IMR-90 (cell line): ENCODE measurements at regions not wholly inside any gene's neighbourhood (a gene's known extent, or its start where the extent isn't known, plus 50 kb on each side); places are given as distances from the start of the nearest gene placed in this dataset.
A peak's percentile ranks its signal among the peaks of the same experiment; 100 is the strongest.

Experiments used
- ATAC-seq: fragments of 200-7000 bp; cut with Tn5 transposase; 2 replicates; pipeline ENCODE4 v1.9.1; 2020; ENCODE audit warnings: low read depth, mild to moderate bottlenecking, moderate library complexity
- BruUV-seq: library from RNA; stranded (reverse); fragments of 400-500 nt; replicated peaks from 2 replicates; lab custom pipeline; 2021; lab: Mats Ljungman, UMichigan
- CTCF ChIA-PET: fragments of 300-600 bp; formaldehyde crosslinking; extraction: SDS; loops from one replicate; lab custom pipeline; 2021; ENCODE audit warnings: antibody characterized with exemption; lab: Yijun Ruan, JAX
- POLR2A ChIA-PET: fragments of 300-600 bp; sonication (Branson Sonifier 250); formaldehyde crosslinking; loops from one replicate; lab custom pipeline; 2022; ENCODE audit warnings: antibody characterized with exemption; ENCODE audit not compliant: unreplicated experiment; lab: Charles Lee
- DNase-seq: peaks from one replicate; pipeline ENCODE4 v3.0.0; 2013
- H2AFZ ChIP-seq: replicated peaks from 2 replicates; pipeline ENCODE3; 2013; ENCODE audit warnings: low read length, mild to moderate bottlenecking; ENCODE audit not compliant: poor library complexity
- H2AK5ac ChIP-seq: 2 replicates; pipeline ENCODE4 v1.6.1; 2013; ENCODE audit warnings: low read depth, low read length, inconsistent platforms
- H2AK9ac ChIP-seq: replicated peaks from 2 replicates; pipeline ENCODE3; 2013; ENCODE audit warnings: mild to moderate bottlenecking, low read depth, low read length, moderate library complexity; ENCODE audit not compliant: poor library complexity
- H2BK120ac ChIP-seq: 2 replicates; pipeline ENCODE4 v1.6.1; 2013; ENCODE audit warnings: low read depth, low read length, inconsistent platforms
- H2BK15ac ChIP-seq: 3 replicates; pipeline ENCODE4 v1.6.1; 2013; ENCODE audit warnings: low read depth, low read length, inconsistent platforms
- H2BK20ac ChIP-seq: 2 replicates; pipeline ENCODE4 v1.6.1; 2013; ENCODE audit warnings: low read depth, mild to moderate bottlenecking, inconsistent platforms, low read length, moderate library complexity
- H2BK5ac ChIP-seq: 2 replicates; pipeline ENCODE4 v1.6.1; 2013; ENCODE audit warnings: mild to moderate bottlenecking, low read depth, low read length, inconsistent platforms; ENCODE audit not compliant: poor library complexity, severe bottlenecking
- H3K14ac ChIP-seq: replicated peaks from 2 replicates; pipeline ENCODE4 v1.6.1; 2013; ENCODE audit warnings: low read depth, low read length, inconsistent platforms
- H3K18ac ChIP-seq: 2 replicates; pipeline ENCODE4 v1.6.1; 2013; ENCODE audit warnings: low read depth, low read length, control low read depth
- H3K23ac ChIP-seq: 2 replicates; pipeline ENCODE4 v1.6.1; 2013; ENCODE audit warnings: low read depth, low read length, inconsistent platforms
- H3K27ac ChIP-seq: 2 replicates; pipeline ENCODE4 v1.5.1; 2013; ENCODE audit warnings: mild to moderate bottlenecking, control low read depth, low read length; ENCODE audit not compliant: insufficient read depth
- H3K27me3 ChIP-seq: 2 replicates; pipeline ENCODE4 v1.6.1; 2013; ENCODE audit warnings: low read length; ENCODE audit not compliant: control insufficient read depth, insufficient read depth
- H3K36me3 ChIP-seq: 2 replicates; pipeline ENCODE4 v1.6.1; 2013; ENCODE audit warnings: low read length, mixed read lengths; ENCODE audit not compliant: control insufficient read depth, insufficient read depth
- H3K4ac ChIP-seq: 2 replicates; pipeline ENCODE4 v1.6.1; 2013; ENCODE audit warnings: low read depth, low read length, inconsistent platforms
- H3K4me1 ChIP-seq: 2 replicates; pipeline ENCODE4 v1.6.1; 2013; ENCODE audit warnings: low read length, mixed read lengths; ENCODE audit not compliant: control insufficient read depth, insufficient read depth
- H3K4me2 ChIP-seq: 2 replicates; pipeline ENCODE4 v1.6.1; 2013; ENCODE audit warnings: low read depth, mild to moderate bottlenecking, control low read depth, low read length, moderate library complexity
- H3K4me3 ChIP-seq: 2 replicates; pipeline ENCODE4 v1.5.1; 2013; ENCODE audit warnings: low read depth, mild to moderate bottlenecking, control low read depth, low read length, moderate library complexity; ENCODE audit not compliant: insufficient read depth
- H3K56ac ChIP-seq: 2 replicates; pipeline ENCODE4 v1.6.1; 2013; ENCODE audit warnings: low read length, inconsistent platforms; ENCODE audit not compliant: insufficient read depth; ENCODE audit errors: extremely low read depth
- H3K79me1 ChIP-seq, 2 experiments: 2 replicates each; pipeline ENCODE4 v1.6.1; 2013; ENCODE audit warnings: low read length in 2 of 2, inconsistent platforms in 1 of 2, low read depth in 1 of 2
- H3K9ac ChIP-seq: 2 replicates; pipeline ENCODE4 v1.6.1; 2013; ENCODE audit warnings: low read depth, low read length, control low read depth
- H3K9me1 ChIP-seq: 2 replicates; pipeline ENCODE4 v1.6.1; 2013; ENCODE audit warnings: low read length, inconsistent platforms; ENCODE audit not compliant: insufficient read depth
- H3K9me3 ChIP-seq: 2 replicates; pipeline ENCODE4 v1.6.1; 2013; ENCODE audit warnings: low read length; ENCODE audit not compliant: control insufficient read depth, insufficient read depth
- H4K20me1 ChIP-seq: 2 replicates; pipeline ENCODE4 v1.6.1; 2013; ENCODE audit warnings: low read length, inconsistent platforms; ENCODE audit not compliant: insufficient read depth
- H4K5ac ChIP-seq: 2 replicates; pipeline ENCODE4 v1.6.1; 2013; ENCODE audit warnings: mild to moderate bottlenecking, low read depth, low read length, control low read depth
- H4K8ac ChIP-seq, 2 experiments: 2 replicates each; pipeline ENCODE4 v1.6.1; 2013; ENCODE audit warnings: low read depth in 2 of 2, low read length in 2 of 2, control low read depth in 1 of 2, inconsistent platforms in 1 of 2
- H4K91ac ChIP-seq: 2 replicates; pipeline ENCODE4 v1.6.1; 2013; ENCODE audit warnings: low read depth, low read length, inconsistent platforms; ENCODE audit not compliant: insufficient read depth
- CEBPB ChIP-seq: IDR thresholded peaks from 2 replicates; pipeline ENCODE4 v1.6.1; 2012; ENCODE audit warnings: low read depth, low read length, improper control_type of control experiment
- FOS ChIP-seq: fragments of 150-350 bp; IDR thresholded peaks from 2 replicates; pipeline ENCODE4 v1.6.1; 2016; ENCODE audit warnings: low read depth, low read length
- MAFK ChIP-seq: IDR thresholded peaks from 2 replicates; pipeline ENCODE4 v1.6.1; 2012; ENCODE audit warnings: low read depth, low read length, improper control_type of control experiment
- MAZ ChIP-seq: IDR thresholded peaks from 2 replicates; pipeline ENCODE4 v1.6.1; 2012; ENCODE audit warnings: low read depth, mild to moderate bottlenecking, low read length, improper control_type of control experiment, moderate library complexity, borderline replicate concordance
- MXI1 ChIP-seq: IDR thresholded peaks from 2 replicates; pipeline ENCODE4 v1.6.1; 2012; ENCODE audit warnings: low read depth, mild to moderate bottlenecking, low read length, moderate library complexity, borderline replicate concordance
- NFE2L2 ChIP-seq: fragments of 150-350 bp; IDR thresholded peaks from 2 replicates; pipeline ENCODE4 v1.6.1; 2016; ENCODE audit warnings: low read depth, mild to moderate bottlenecking, low read length
- RAD21 ChIP-seq: IDR thresholded peaks from 2 replicates; pipeline ENCODE4 v1.6.1; 2012; ENCODE audit warnings: low read length, improper control_type of control experiment
- RCOR1 ChIP-seq: IDR thresholded peaks from 2 replicates; pipeline ENCODE4 v1.6.1; 2012; ENCODE audit warnings: mild to moderate bottlenecking, low read length, improper control_type of control experiment; ENCODE audit not compliant: insufficient replicate concordance
- WGBS, 2 experiments: methylation state at CpG; one replicate each; pipeline versions ENCODE4 v1.1.5 to v1.1.7; 2013; ENCODE audit warnings: missing lambda C conversion rate in 2 of 2; ENCODE audit not compliant: insufficient read length in 1 of 2; ENCODE audit errors: extremely low coverage in 2 of 2; 5-methylcytosine and 5-hydroxymethylcytosine counted together
- dilution Hi-C: fragments of 300-500 bp; cut with HindIII; formaldehyde crosslinking; loops from one replicate; pipeline ENCODE4 v1.14.3; 2018; ENCODE audit warnings: low sequenced_read_pairs; ENCODE audit not compliant: unreplicated experiment
- in situ Hi-C: fragments of 300-500 bp; cut with MboI; formaldehyde crosslinking; loops from 3 replicates; pipeline ENCODE4 v1.14.3; 2019; ENCODE audit warnings: low sequenced_read_pairs, inconsistent platforms, mixed read lengths
- intact Hi-C: fragments of 100-400 bp; cut with micrococcal nuclease; formaldehyde crosslinking; loops from 2 replicates; pipeline ENCODE4 v1.10.0; 2022
- TF ChIP-seq, protein P1 (sequence below): conservative IDR thresholded peaks from 2 replicates; pipeline ENCODE4 v1.5.1; 2012; ENCODE audit warnings: mild to moderate bottlenecking, low read depth, low read length, improper control_type of control experiment
- TF ChIP-seq, protein P2 (sequence below): fragments of 150-350 bp; IDR thresholded peaks from 2 replicates; pipeline ENCODE4 v1.6.1; 2016; ENCODE audit warnings: low read depth, mild to moderate bottlenecking, low read length, moderate library complexity, borderline replicate concordance
- TF ChIP-seq, protein P3 (sequence below): fragments of 150-350 bp; IDR thresholded peaks from 2 replicates; pipeline ENCODE4 v1.6.1; 2017; ENCODE audit warnings: mild to moderate bottlenecking, antibody characterized with exemption, low read length, low read depth

DNA sequence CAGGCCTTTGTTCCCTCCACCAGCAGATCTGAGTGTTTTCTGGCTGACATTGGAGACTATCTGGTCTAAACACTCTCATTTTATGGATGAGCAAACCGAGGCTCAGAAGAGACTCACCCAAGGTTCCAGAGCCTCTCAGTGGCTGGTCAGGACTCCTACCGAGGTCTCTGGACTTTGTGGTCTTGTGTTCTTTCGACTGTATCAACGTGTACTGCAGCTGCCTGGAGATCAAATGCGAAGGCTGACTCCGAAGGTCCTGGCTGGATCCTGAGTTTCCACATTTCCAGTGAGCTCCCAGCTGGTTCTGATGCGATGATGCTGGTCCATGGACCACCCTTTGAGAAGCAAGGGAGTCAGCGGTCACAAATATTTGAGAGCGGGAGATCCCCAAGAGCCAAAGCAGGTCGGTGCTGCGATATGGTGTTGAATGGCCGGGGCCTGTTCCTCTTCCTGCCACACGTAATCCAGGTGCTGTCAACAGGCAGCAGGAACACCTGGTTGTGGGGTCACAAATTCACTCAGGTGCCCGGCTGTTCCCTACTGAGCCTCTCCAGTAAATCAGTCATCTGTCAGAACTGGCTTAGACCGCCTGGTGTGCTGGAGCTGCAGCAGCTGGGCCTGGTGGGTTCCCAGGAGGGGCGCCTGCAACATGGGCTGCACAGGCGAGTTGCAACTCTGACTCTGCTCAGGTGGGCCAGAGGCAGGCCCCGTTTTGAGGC is 94.8 kb upstream of the USP24 start:
- Histone ChIP-seq H3K27ac (peak overlapping the region; percentile 42), H3K36me3 (no peaks in the 10 kb centered on the region), H3K56ac (no peak overlapping the region), H4K91ac (peak overlapping the region; percentile 81), H4K20me1 (no peaks in the 10 kb centered on the region), H3K79me1 (0 out of 4 replicates have a peak, but pooled peaks cover 0 to 6% of the 10 kb centered on the region in 2 experiments), H3K18ac (peak overlapping the region; percentile 92), H3K9me3 (no peaks in the 10 kb centered on the region), H4K5ac (peak overlapping the region; percentile 91), H3K4ac (peak overlapping the region; percentile 83), H3K27me3 (no peaks in the 10 kb centered on the region), H3K4me1 (peaks cover 29% of the 10 kb centered on the region), H4K8ac (peak overlapping the region; percentile 48 to 51; a peak in 2 of 4 replicates), H2AK5ac (peak overlapping the region; percentile 95), H3K4me2 (no peak overlapping the region), H2BK20ac (peak overlapping the region; percentile 93), H3K9ac (no peak overlapping the region), H3K9me1 (peaks cover 22% of the 10 kb centered on the region), H2AFZ (no peak overlapping the region), H2BK15ac (peak overlapping the region; percentile 87), H2AK9ac (peak overlapping the region; percentile 49), H3K4me3 (no peak overlapping the region), H2BK5ac (peak overlapping the region; percentile 6), H3K23ac (peak overlapping the region; percentile 29; the same call in 1 of the 2 replicates), H3K14ac (peak overlapping the region; percentile 47), H2BK120ac (peak overlapping the region; percentile 89)
- ATAC-seq (no peak), DNase-seq (no peak)
- dilution Hi-C loops, result no loop called here
- ChIA-PET CTCF (interaction anchor here (0.6 to 2.1 kb wide), 3 partner anchors 28 to 1318 kb away, joined by 3 to 7 read pairs (median 4); no protein-coding TSS in a partner anchor), POLR2A (interaction anchor here (0.5 kb wide), 1 partner anchor 1211 kb away, joined by 3 read pairs; no protein-coding TSS in a partner anchor)
- intact Hi-C loops, result no loop called here
- no TSS peak for BruUV-seq
- TF ChIP-seq, protein P1, sequence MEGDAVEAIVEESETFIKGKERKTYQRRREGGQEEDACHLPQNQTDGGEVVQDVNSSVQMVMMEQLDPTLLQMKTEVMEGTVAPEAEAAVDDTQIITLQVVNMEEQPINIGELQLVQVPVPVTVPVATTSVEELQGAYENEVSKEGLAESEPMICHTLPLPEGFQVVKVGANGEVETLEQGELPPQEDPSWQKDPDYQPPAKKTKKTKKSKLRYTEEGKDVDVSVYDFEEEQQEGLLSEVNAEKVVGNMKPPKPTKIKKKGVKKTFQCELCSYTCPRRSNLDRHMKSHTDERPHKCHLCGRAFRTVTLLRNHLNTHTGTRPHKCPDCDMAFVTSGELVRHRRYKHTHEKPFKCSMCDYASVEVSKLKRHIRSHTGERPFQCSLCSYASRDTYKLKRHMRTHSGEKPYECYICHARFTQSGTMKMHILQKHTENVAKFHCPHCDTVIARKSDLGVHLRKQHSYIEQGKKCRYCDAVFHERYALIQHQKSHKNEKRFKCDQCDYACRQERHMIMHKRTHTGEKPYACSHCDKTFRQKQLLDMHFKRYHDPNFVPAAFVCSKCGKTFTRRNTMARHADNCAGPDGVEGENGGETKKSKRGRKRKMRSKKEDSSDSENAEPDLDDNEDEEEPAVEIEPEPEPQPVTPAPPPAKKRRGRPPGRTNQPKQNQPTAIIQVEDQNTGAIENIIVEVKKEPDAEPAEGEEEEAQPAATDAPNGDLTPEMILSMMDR, result no peak
- TF ChIP-seq, protein P2, sequence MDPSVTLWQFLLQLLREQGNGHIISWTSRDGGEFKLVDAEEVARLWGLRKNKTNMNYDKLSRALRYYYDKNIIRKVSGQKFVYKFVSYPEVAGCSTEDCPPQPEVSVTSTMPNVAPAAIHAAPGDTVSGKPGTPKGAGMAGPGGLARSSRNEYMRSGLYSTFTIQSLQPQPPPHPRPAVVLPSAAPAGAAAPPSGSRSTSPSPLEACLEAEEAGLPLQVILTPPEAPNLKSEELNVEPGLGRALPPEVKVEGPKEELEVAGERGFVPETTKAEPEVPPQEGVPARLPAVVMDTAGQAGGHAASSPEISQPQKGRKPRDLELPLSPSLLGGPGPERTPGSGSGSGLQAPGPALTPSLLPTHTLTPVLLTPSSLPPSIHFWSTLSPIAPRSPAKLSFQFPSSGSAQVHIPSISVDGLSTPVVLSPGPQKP, result no peak
- TF ChIP-seq CEBPB (no peak), RAD21 (no peak), NFE2L2 (no peak), RCOR1 (no peak), MAFK (no peak), MAZ (no peak), MXI1 (no peak), FOS (no peak)
- TF ChIP-seq, protein P3, sequence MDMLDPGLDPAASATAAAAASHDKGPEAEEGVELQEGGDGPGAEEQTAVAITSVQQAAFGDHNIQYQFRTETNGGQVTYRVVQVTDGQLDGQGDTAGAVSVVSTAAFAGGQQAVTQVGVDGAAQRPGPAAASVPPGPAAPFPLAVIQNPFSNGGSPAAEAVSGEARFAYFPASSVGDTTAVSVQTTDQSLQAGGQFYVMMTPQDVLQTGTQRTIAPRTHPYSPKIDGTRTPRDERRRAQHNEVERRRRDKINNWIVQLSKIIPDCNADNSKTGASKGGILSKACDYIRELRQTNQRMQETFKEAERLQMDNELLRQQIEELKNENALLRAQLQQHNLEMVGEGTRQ, result no peak
- WGBS, 2 experiments, result 84% methylated on average over 12 of the region's 18 CpGs; no CpG with 5 or more reads in 1 of the 2 experiments
- in situ Hi-C loops, result no loop called here
